RWPE1 (cell line): ENCODE measurements at regions not wholly inside any gene's neighbourhood (a gene's known extent, or its start where the extent isn't known, plus 50 kb on each side); places are given as distances from the start of the nearest gene placed in this dataset.

Experiments used
- CTCF ChIA-PET: fragments of 350-600 bp; sonication (Branson Sonifier 250); formaldehyde crosslinking; extraction: SDS; loops from one replicate; lab custom pipeline; 2021; lab: Yijun Ruan, JAX
- POLR2A ChIA-PET: fragments of 400-600 bp; formaldehyde crosslinking; extraction: SDS; loops from one replicate; lab custom pipeline; 2020; ENCODE audit warnings: antibody characterized with exemption; ENCODE audit not compliant: low non-redundant PET; lab: Yijun Ruan, JAX
- DNase-seq: peaks from one replicate; pipeline ENCODE4 v3.0.0; 2012; ENCODE audit warnings: low spot score
- H3K27ac ChIP-seq: fragments of 450-650 bp; 2 replicates; pipeline ENCODE4 v1.5.1; 2017
- CTCF ChIP-seq: fragments of 450-650 bp; conservative IDR thresholded peaks from 2 replicates; pipeline ENCODE4 v1.5.1; 2017; ENCODE audit warnings: low read depth, mild to moderate bottlenecking

DNA sequence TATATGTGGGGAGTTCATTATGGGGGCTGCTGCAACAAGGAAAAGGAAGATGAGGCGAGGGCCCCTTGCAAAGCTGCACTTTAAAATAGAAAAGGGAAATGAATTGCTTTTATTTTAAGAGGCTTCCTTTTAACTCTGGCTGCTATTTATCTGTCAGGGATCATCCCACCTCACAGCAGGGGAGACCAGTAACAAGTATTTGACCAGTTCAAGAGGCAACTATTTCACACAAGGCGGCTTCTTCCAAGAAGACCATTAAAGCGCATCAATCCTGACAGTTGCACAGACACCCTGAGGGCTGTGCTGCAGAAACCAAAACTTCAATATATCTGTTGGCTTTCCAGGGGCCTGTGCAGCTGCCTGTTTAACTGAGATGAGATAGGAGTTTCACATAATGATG lies 1009.2 kb downstream of the SORCS3 start:
- ChIA-PET POLR2A (no interaction called here), CTCF (no interaction called here)
- no peak for DNase-seq
- TF ChIP-seq CTCF, result no peak
- no peak overlapping the region for H3K27ac ChIP-seq

- TF ChIP-seq CTCF, result no peak
- no peak overlapping the region for H3K27ac ChIP-seq
- ChIA-PET CTCF (no interaction called here), POLR2A (no interaction called here)
- DNase-seq, result no peak
Observed at GRCh38 chr10:105647354-105647753, 1006.3 kb downstream of the SORCS3 start.

DNA sequence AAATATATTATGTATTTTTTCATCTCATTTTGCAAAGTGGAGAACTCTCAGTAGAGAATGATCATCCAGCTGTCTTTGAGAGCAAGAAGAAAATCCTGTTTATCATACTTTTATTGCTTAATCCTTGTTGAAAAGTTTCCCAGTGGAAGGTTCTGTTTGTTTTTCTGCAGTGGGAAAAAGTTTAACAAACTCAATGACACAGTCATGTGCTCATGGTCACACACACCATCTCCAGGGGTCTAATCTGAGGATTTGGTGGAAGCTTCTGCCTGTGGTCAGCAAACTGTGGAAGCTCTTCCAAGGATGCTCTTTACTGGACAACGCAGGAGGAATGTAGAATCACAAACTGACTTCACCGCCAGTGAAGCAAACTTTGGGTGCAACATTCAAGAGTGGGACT lies 1003.9 kb downstream of the SORCS3 start:
- POLR2A ChIA-PET, result no interaction called here
- TF ChIP-seq CTCF, result no peak
- no peak overlapping the region for H3K27ac ChIP-seq

GRCh38 chr10:105644559-105644958 lies 1003.5 kb downstream of the SORCS3 start:
- H3K27ac ChIP-seq, result no peak overlapping the region
- ChIA-PET CTCF (no interaction called here), POLR2A (no interaction called here)
- no peak for TF ChIP-seq CTCF
- DNase-seq, result no peak

More for the DNA sequence above, 1003.9 kb downstream of the SORCS3 start:
- CTCF ChIA-PET, result no interaction called here
- DNase-seq, result no peak

- TF ChIP-seq CTCF, result no peak
- no peak overlapping the region for H3K27ac ChIP-seq
- no peak for DNase-seq
- CTCF ChIA-PET, result no interaction called here
- POLR2A ChIA-PET, result no interaction called here
Observed at GRCh38 chr10:105644091-105644490, 1003.0 kb downstream of the SORCS3 start.

DNA sequence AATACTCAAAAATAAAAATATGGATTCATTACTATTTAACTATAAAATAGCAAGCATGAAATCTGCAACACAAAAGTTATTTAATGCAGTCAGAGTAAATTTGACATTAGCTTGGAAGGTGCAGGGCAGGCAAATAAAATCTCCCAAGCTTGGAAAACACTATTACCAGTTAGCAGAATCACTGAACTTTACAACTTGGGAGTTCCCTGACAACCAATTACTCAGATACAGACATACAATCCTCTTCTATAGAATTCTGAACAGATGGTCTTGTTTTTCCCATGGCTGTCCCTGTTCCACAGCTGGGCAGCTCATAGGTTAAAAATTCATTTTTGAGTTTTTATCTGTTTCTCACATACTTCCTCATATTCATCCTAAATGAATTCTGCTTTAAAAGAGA lies 1002.6 kb downstream of the SORCS3 start:
- no peak for TF ChIP-seq CTCF
- no peak overlapping the region for H3K27ac ChIP-seq
- no peak for DNase-seq
- ChIA-PET POLR2A (no interaction called here), CTCF (no interaction called here)

GRCh38 chr10:105634281-105634680 lies 993.2 kb downstream of the SORCS3 start:
- no peak overlapping the region for H3K27ac ChIP-seq
- TF ChIP-seq CTCF, result no peak
- ChIA-PET POLR2A (no interaction called here), CTCF (no interaction called here)
- DNase-seq, result no peak
